Lung microvascular endothelial cell (primary cell): ENCODE measurements at regions not wholly inside any gene's neighbourhood (a gene's known extent, or its start where the extent isn't known, plus 50 kb on each side); places are given as distances from the start of the nearest gene placed in this dataset.
A peak's percentile ranks its signal among the peaks of the same experiment; 100 is the strongest.

Experiments
- DNase-seq, 2 donors: peaks; one replicate each; pipeline versions ENCODE4 v3.0.0 to v3.0.0-alpha.2; 2010; ENCODE audit warnings: low read depth in 2 of 2

DNA sequence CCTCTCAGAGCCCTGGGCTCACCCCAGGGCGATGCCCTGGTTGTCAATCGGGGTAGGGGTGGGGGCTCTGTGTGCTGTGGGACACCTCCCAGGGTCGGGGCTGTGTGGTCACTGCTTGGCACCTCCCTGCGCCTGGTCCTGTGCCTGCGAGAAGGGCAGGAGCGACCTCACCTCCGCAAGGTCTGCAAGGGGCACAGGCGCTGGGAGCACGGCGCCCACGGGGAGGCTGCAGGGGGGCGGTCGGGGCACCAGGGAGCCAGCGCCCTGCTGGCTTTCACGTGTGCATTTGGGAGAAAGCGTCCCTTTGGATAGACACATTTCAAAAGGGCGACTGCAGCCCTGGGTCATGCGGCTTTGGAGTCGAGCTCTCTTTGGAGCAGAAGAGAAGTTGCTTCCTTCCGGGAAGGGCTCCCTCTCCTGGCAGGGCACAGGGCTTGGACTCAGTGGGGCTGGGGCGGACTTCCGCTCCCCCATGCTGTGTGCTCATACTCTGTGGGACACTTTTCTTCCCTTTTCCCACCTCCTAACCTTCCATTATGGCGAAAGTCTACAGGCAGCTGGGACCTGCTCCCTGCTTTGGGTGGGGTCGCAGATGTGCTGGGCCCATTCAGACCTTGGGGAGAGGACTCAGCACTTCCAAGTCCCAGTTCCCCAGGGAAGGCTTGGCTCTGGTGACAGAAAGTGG, 52.9 kb upstream of the SLC28A3 start:
- DNase-seq: no peak

GRCh38 chr9:84394036-84394435, 53.5 kb upstream of the SLC28A3 start:
- no peak for DNase-seq

DNA sequence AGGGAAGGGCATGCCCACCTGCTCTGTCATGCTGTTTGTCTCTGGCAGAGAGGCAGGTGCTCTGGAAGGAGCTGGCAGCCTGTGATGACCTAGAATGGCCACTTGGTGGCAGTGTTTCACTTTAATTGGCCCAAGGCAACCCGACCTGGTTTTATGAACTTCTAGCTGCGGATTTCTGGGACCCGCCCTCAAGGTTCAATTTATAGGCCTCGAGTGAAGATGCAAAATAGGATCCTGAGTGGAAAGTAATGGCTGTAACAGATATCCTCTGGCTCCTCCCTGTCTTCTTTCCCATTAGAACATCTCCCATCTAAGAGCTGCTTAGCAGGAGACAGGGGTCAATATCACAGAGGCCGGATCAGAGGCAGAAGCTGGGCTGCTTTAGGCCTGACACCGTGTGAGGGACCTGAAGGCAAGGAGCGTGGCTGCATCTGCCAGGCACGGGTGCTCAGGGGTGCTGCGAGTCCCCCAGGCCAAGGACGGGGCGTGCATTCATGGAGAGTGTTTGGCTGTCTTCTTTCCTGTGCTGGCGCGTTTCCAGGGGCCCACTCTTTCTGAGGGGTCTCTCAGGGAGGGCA, 56.7 kb upstream of the SLC28A3 start:
- peak; percentile 75 to 79 for DNase-seq

GRCh38 chr9:84397822-84398221, 57.3 kb upstream of the SLC28A3 start:
- DNase-seq: peak in 1 of 2 donors; percentile 79

DNA sequence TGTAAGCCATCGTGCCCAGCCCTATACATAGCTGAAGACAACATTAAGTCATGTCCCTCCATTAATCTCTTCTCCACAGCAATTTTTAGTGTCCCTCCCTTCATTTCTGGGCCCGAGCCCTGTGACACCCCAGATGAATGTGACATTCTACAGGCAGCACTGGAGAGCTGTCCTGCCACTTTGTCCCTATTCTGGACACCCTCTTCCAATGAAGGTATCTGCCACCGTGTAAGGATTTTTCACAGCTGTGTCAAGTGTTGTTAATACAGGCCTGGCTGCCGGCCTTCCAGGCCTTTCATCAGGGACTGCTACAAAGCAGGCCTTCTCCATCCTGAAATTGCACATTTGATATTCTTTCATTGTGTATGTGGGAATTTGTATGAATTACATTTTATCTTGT, 62.0 kb upstream of the SLC28A3 start:
- no peak for DNase-seq

DNA sequence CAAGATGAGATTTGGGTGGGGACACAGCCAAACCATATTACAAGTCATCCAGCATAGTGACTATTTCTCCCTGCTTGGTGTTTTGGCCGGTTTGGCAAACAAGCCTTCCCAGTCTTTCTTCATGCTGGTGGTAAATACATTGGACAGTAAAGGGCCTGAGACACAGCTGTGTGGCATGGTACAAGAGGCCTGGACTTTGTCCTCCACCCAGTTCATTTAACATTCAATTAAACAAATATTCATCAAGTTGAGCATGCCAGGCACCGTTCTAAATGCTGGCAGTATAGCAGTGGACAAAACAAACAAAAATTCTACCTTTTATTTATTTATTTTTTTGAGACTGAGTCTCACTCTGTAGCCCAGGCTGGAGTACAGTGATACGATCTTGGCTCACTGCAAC, 62.7 kb upstream of the SLC28A3 start:
- no peak for DNase-seq

DNA sequence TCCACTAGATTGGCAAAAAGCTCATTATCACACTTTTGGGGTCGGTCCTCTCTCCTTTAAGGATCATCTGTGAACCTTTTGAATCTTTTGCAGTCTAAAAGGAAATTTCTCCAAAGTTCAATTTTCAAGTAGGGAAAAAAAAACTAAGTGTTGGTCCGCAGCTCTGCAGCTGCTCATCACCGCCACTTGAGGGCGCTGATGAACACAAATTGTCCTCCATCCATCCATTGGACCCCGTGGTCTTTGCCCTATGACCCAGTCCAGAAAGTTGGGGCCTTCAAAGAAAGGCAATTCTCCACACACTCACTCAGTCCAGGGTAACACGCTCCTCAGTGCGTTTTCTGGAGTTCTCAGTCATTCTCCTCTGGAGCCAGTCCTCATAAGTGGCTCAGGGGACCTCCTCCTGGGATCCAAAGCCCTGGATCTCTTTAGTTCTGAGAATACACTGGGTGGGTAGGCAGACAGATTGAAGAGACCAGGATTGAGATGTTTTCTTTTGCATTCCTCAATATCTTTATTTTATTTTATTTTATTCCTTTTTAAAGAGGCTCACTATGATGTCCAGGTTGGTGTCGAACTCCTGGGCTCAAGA, 63.6 kb upstream of the SLC28A3 start:
- peak; percentile 5 to 11 for DNase-seq

DNA sequence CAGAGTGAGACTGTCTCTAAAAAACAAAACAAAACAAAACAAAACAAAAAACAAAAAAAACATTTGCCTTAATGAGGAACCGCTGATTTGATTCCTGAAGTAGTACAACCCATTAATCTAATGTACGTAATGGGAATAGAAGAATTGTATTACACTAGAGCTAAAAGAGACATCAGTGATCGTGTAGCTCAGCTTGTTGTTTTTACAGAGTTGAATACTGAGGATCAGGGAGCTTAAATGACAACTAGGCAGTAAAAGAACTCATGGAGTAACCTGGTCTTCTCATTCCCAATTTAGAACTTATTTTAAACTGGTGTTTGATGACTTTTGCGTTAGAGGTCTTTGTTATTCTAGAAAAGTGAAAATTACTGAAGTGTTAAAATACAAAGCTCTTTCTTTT, 65.1 kb upstream of the SLC28A3 start:
- DNase-seq: no peak

DNA sequence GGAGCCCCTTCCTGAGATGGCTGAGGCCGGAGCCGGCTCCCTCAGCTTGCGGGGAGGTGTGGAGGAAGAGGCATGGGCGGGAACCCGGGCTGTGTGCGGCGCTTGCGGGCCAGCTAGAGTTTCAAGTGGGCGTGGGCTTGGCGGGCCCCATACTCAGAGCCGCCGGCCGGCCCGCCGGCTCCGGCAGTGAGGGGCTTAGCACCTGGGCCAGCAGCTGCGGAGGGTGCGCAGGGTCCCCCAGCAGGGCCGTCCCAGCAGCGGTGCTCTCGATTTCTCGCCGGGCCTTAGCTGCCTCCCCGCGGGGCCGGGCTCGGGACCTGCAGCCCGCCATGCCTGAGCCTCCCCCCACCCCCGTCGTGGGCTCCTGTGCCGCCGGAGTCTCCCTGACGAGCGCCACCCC, 67.9 kb upstream of the SLC28A3 start:
- DNase-seq: no peak

DNA sequence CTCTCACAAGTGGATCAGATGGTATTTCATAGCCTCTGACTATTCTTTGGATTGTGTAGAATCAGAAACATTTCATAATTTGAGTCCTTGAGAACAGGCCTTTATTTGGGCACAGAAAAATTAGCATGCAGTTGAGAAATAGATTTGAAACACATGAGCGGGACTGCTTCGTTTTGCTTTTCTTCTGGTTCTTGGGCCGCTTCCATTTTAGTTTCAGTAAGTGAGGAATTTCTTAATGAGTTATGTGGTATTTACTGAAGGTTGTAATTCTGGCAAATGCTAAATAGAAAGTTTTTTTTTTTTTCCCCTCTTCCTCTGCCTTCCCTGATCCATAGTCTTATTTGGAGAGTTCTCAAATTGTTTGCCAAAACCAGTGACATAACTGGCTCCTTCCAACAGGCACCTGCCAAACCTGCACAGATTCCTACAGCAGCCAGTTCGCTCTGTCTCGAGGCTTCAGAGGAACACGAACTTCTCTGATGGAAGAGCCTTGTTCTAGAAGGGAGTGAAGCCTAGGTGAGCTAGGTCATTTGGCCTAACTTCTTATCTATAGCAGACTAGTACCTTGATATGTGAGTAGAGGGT, 71.2 kb upstream of the SLC28A3 start:
- no peak for DNase-seq

- no peak for DNase-seq
Observed at GRCh38 chr9:84412654-84413053, 72.1 kb upstream of the SLC28A3 start.

- DNase-seq: no peak
Observed at GRCh38 chr9:84413301-84413700, 72.7 kb upstream of the SLC28A3 start.

GRCh38 chr9:84419031-84419602, 78.6 kb upstream of the SLC28A3 start:
- peak in 1 of 2 donors; percentile 28 for DNase-seq

GRCh38 chr9:84424931-84425330, 84.4 kb upstream of the SLC28A3 start:
- no peak for DNase-seq

DNA sequence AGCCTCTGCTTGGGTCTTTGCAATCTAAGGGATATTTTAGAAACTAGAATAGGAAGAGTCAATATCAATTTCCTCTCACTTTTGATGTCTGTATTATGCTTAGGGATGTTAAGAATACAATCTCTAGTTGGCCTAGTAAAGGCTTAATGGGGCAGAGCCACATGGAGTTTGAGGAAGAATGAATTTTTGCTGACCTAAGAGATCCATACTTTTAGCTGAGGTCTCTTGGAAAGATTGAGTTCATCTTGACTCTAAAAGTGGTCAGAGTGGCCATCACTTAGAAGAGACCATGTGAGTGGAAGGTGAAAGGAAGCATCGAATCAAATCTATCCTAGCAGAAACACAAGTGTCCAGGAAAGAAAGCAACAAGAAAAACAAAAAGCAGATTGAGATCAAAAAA, 92.2 kb upstream of the SLC28A3 start:
- no peak for DNase-seq

GRCh38 chr9:84435902-84436301, 95.3 kb upstream of the SLC28A3 start:
- DNase-seq: no peak

DNA sequence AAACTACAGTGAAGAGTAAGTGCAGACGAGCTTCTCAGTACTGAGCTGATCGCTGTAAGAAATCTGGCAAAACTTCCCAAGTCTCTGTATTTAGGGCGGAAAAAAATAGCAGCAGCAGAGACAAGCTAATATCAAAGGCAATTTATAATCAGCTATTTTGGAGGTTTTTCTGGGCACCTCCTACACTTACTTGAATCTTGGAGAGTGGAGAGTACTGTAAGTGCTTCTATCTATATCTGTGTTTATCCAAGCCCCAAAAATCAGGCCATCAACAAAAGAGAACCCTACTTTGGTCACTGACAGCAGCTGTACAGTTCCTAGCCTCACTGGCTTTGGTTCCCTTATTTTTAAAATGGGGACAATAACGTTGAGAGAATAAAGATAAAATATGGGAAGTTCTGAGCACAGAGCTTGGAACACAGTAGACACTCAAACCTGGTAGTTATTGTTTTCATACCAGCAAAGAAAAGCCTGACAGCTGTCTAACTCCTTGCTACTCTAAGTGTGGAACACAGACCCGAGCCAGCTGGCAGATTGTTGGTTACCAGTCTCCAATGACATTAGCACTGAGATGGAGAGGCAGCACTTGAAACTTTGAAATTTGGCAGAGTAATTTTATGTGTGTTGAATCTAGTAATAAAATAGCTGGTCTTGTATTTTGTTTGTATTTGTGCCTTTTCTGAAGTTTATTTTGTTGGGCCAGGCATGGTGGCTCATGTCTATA, 96.0 kb upstream of the SLC28A3 start:
- no peak for DNase-seq

- no peak for DNase-seq
Observed at GRCh38 chr9:84438391-84438790, 97.8 kb upstream of the SLC28A3 start.

DNA sequence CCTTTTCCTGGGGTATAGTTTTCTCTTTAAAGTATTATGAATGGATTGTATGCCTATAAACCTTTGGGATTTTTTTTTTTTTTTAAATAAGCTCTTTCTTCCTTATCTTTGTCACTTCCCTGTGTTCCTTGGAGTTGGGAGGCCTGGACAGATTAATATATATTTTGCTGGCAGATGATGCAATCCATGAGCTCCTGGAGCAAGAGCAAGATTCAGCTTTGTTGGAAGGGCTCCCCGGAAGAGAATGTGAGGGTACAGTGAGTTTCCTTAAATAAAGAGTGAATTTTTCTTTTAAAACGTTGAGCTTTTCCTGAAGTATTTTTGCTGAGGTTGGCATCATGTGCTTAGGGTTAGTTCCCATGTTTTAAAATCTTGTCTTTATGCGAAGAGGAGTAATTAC, 98.7 kb upstream of the SLC28A3 start:
- no peak for DNase-seq

- no peak for DNase-seq
Observed at GRCh38 chr9:84442712-84443111, 102.2 kb upstream of the SLC28A3 start.

GRCh38 chr9:84445737-84446136, 105.2 kb upstream of the SLC28A3 start:
- no peak for DNase-seq

DNA sequence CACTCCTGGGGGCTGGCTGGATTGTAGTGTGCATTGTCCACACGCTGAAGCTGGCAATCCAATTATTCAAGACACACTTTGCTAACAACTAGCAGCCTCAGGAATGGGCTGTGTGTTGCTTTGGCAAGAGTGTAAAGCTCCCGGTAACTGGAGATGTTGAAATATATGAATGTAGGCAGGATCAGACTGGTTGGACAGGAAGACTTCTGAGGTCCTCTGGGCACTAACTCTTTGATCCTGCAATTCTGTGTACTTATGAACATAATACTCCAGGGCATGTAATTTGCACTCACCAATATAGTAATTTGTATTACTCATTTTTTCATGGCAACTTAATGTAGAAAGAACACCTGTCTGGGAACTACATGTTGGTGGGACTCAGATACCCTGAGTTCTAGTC, 106.7 kb upstream of the SLC28A3 start:
- no peak for DNase-seq
